ENCODE measurements at regions not wholly inside any gene's neighbourhood (a gene's known extent, or its start where the extent isn't known, plus 50 kb on each side); places are given as distances from the start of the nearest gene placed in this dataset.
A peak's percentile ranks its signal among the peaks of the same experiment; 100 is the strongest.

DNA sequence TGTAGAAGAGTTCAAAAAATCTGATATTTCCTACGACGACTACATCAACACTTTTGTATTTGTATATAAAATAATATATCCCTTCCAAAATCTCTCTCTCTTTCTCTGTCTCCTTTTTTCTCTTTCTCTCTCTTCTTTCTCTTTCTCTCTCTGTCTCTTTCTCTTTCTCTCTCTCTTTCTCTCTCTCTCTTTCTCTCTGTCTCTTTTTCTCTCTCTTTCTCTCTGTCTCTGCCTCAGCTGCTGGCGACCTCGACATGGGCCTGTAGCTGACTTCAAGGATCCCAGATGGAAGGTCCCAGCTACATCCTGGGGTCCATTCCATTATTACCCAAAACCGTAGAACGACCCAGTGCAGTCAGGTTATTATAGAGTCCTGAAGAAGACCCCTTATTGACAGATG is 90.0 kb downstream of the CD24 start:
- TF ChIP-seq, protein P1, sequence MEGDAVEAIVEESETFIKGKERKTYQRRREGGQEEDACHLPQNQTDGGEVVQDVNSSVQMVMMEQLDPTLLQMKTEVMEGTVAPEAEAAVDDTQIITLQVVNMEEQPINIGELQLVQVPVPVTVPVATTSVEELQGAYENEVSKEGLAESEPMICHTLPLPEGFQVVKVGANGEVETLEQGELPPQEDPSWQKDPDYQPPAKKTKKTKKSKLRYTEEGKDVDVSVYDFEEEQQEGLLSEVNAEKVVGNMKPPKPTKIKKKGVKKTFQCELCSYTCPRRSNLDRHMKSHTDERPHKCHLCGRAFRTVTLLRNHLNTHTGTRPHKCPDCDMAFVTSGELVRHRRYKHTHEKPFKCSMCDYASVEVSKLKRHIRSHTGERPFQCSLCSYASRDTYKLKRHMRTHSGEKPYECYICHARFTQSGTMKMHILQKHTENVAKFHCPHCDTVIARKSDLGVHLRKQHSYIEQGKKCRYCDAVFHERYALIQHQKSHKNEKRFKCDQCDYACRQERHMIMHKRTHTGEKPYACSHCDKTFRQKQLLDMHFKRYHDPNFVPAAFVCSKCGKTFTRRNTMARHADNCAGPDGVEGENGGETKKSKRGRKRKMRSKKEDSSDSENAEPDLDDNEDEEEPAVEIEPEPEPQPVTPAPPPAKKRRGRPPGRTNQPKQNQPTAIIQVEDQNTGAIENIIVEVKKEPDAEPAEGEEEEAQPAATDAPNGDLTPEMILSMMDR (conservative IDR thresholded peaks at IDR 0.05): no peak
- Histone ChIP-seq H4K91ac (ENCODE audit: insufficient read length, low read depth, low read length) (no peak overlapping the region), H2AFZ (ENCODE audit: low read length) (no peak overlapping the region), H3K79me1 (ENCODE audit: insufficient read depth, low read depth, low read length, poor library complexity, severe bottlenecking) (no peaks in the 10 kb centered on the region), H4K5ac (ENCODE audit: insufficient read length, low read depth, low read length) (no peak overlapping the region), H3K23ac (ENCODE audit: insufficient read length, low read depth, low read length) (no peak overlapping the region), H3K79me2 (ENCODE audit: insufficient read depth, low read length) (no peaks in the 10 kb centered on the region), H2BK15ac (ENCODE audit: low read depth, low read length) (no peak overlapping the region), H2AK5ac (ENCODE audit: insufficient read length, low read length) (no peak overlapping the region), H3K14ac (ENCODE audit: insufficient read depth, low read length) (no peak overlapping the region), H3K27me3 (ENCODE audit: insufficient read depth, low read length) (no peaks in the 10 kb centered on the region), H2BK120ac (ENCODE audit: low read depth, low read length, poor library complexity, severe bottlenecking) (no peak overlapping the region), H3K9me3 (ENCODE audit: control insufficient read depth, low read depth, low read length) (no peaks in the 10 kb centered on the region), H3K27ac (ENCODE audit: insufficient read length, low read depth, low read length) (no peak overlapping the region), H2BK12ac (ENCODE audit: insufficient read length, low read depth, low read length) (no peak overlapping the region), H4K8ac (replicated peaks; ENCODE audit: insufficient read length, low read depth, low read length) (no peak overlapping the region), H2BK5ac (ENCODE audit: insufficient read length, low read length) (no peak overlapping the region), H3K56ac (ENCODE audit: insufficient read length, low read depth, low read length) (no peak overlapping the region), H3K4ac (ENCODE audit: low read depth, low read length) (no peak overlapping the region), H3T11ph (ENCODE audit: low read length) (no peak overlapping the region), H4K20me1 (ENCODE audit: control insufficient read depth, insufficient read depth, insufficient read length) (no peaks in the 10 kb centered on the region), H3K4me2 (ENCODE audit: insufficient read depth, insufficient read length, low read length) (no peak overlapping the region), H3K18ac (ENCODE audit: insufficient read length, low read depth, low read length) (no peak overlapping the region), H3K4me1 (ENCODE audit: insufficient read depth, low read length) (peaks cover 13% of the 10 kb centered on the region), H3K9ac (ENCODE audit: extremely low read depth, insufficient read length, low read length) (no peak overlapping the region), H2BK20ac (ENCODE audit: low read depth, low read length, poor library complexity, severe bottlenecking) (no peak overlapping the region), H3K23me2 (ENCODE audit: insufficient read length, low read depth, low read length, poor library complexity, severe bottlenecking) (no peaks in the 10 kb centered on the region)
- H3K27ac Mint-ChIP-seq: peak overlapping the region in 1 of 3 experiments; percentile 92; a peak in 1 of 7 replicates
- H3K27me3 Mint-ChIP-seq (ENCODE audit: low read depth): no peaks in the 10 kb centered on the region
- H3K4me1 Mint-ChIP-seq: peaks cover 58 to 60% of the 10 kb centered on the region in 2 experiments
- no peak overlapping the region; a peak in 1 of 5 replicates for H3K4me3 Mint-ChIP-seq
- no peaks in the 10 kb centered on the region; a peak in 1 of 7 replicates for H3K36me3 Mint-ChIP-seq (ENCODE audit: insufficient read depth in 1 of 3, low read depth in 3 of 3)
- H3K9me3 Mint-ChIP-seq: no peaks in the 10 kb centered on the region; a peak in 2 of 5 replicates
- no peak for DNase-seq
- WGBS (ENCODE audit: extremely low coverage, insufficient read length, low lambda C conversion rate): no CpG with 5 or more reads among the region's 6 CpGs

Data from H9 (cell line).